ENCODE measurements at regions not wholly inside any gene's neighbourhood (a gene's known extent, or its start where the extent isn't known, plus 50 kb on each side); places are given as distances from the start of the nearest gene placed in this dataset.

DNA sequence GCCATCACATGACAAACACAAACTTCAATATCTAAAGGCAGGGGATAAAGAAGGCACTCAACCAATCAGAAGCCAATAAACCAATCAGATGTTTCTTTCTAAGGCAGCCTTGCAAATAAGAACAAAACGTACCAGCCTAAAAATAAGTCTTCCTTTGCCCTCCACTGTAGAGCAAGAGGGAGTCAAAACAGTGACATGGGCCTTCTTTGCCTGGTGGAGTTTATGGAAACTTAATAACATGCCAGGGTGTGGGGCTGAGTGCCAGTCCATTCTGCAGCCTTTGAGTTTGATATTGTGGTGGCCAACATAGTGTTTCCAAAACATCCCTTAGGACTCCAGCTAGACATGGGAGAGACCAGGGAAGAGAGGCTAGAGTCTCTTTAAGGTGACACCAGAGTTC lies 126.1 kb upstream of the NECTIN1 start:
- no peak for DNase-seq (ENCODE audit: low read depth)
- TF ChIP-seq CTCF (IDR thresholded peaks at IDR 0.05; ENCODE audit: insufficient read depth, low read depth, low read length) = no peak
- H3K4me3 ChIP-seq (ENCODE audit: low read depth, low read length) = no peak overlapping the region

GRCh38 chr11:119854521-119854920 lies 125.5 kb upstream of the NECTIN1 start:
- TF ChIP-seq CTCF (IDR thresholded peaks at IDR 0.05; ENCODE audit: insufficient read depth, low read depth, low read length) = no peak
- DNase-seq (ENCODE audit: low read depth) = no peak
- H3K4me3 ChIP-seq (ENCODE audit: low read depth, low read length) = no peak overlapping the region

GRCh38 chr11:119853581-119854360 lies 124.8 kb upstream of the NECTIN1 start:
- no peak for TF ChIP-seq CTCF (IDR thresholded peaks at IDR 0.05; ENCODE audit: insufficient read depth, low read depth, low read length)
- H3K4me3 ChIP-seq (ENCODE audit: low read depth, low read length) = no peak overlapping the region
- DNase-seq (ENCODE audit: low read depth) = no peak

DNA sequence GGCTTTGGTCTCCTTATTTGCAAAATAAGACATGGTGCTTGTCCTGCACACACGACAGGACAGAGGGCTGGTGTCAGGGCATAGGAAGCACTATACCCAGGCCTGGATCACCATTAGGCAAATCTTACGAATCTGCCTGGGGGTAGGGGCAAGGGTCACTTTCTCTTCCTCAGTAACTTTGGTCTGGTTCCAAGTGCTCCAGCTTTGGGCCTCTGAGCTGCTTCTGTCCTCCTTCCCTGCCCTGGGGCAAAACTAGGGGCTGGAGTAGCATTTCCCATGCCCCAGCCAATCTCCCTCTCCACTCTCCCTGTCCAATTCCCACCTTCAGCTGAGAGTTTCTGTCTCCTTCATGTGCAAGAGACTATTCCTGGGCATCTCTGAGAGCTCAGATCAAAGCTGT lies 123.7 kb upstream of the NECTIN1 start:
- DNase-seq (ENCODE audit: low read depth) = no peak
- no peak for TF ChIP-seq CTCF (IDR thresholded peaks at IDR 0.05; ENCODE audit: insufficient read depth, low read depth, low read length)
- no peak overlapping the region for H3K4me3 ChIP-seq (ENCODE audit: low read depth, low read length)

- no peak overlapping the region for H3K4me3 ChIP-seq (ENCODE audit: low read depth, low read length)
- no peak for DNase-seq (ENCODE audit: low read depth)
Measured at GRCh38 chr11:119850822-119851409, 121.9 kb upstream of the NECTIN1 start.

DNA sequence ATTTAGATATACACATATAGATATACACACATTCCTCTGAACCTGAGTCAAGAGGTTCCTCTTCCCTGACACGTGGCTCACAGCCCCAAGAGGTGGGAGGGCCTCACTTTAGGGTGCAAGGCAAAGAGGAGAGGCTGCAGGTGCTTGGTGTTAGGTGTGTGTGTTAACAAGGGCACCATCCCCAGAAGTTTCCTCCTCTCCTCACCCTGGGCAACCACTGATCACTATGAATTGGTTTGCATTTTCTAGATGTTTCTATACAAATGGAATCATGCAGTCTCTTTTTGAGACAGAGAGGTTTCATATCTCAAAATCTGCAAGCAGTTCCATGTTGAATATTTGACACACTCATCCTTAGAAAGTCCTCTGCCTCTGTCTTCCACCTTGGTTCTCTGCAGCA lies 120.9 kb upstream of the NECTIN1 start:
- no peak for DNase-seq (ENCODE audit: low read depth)
- no peak for TF ChIP-seq CTCF (IDR thresholded peaks at IDR 0.05; ENCODE audit: insufficient read depth, low read depth, low read length)
- no peak overlapping the region for H3K4me3 ChIP-seq (ENCODE audit: low read depth, low read length)

More at GRCh38 chr11:119850822-119851409, 121.9 kb upstream of the NECTIN1 start:
- TF ChIP-seq CTCF (IDR thresholded peaks at IDR 0.05; ENCODE audit: insufficient read depth, low read depth, low read length) = no peak
